ENCODE measurements at regions not wholly inside any gene's neighbourhood (a gene's known extent, or its start where the extent isn't known, plus 50 kb on each side); places are given as distances from the start of the nearest gene placed in this dataset.

DNA sequence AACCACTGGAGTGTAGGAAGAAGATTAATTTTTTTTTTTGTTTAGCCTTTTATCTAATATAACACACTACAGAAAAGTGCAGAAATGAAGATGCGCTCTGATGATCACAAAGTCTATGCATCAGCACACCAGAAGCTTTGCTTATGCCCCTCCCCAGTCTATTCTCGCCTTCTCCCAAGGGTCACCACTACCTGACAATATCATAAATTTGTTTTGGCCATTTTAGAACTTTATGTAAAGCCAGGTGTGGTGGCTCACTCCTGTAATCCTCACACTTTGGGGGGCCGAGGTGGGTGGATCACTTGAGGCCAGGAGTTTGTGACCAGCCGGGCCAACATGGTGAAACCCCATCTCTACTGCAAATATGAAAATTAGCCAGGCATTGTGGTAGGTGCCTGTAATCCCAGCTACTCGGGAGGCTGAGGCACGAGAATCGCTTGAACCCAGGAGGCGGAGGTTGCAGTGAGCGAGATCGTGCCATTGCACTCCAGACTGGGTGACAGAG, 231.3 kb downstream of the FOXD2 start:
- no peak for DNase-seq (ENCODE audit: extremely low spot score)
- TF ChIP-seq HDGF (IDR thresholded peaks at IDR 0.05; ENCODE audit: borderline replicate concordance) (no peak), ELF4 (IDR thresholded peaks at IDR 0.05) (no peak), CTBP1 (IDR thresholded peaks at IDR 0.05; ENCODE audit: borderline replicate concordance) (no peak), ZNF384 (IDR thresholded peaks at IDR 0.05) (no peak), SUZ12 (IDR thresholded peaks at IDR 0.05) (no peak), FOXA1 (IDR thresholded peaks at IDR 0.05) (no peak), FOXM1 (IDR thresholded peaks at IDR 0.05; ENCODE audit: borderline replicate concordance) (no peak), LEF1 (IDR thresholded peaks at IDR 0.05; ENCODE audit: borderline replicate concordance) (no peak), TARDBP (IDR thresholded peaks at IDR 0.05) (no peak), FOXK2 (IDR thresholded peaks at IDR 0.05) (no peak), SP1 (IDR thresholded peaks at IDR 0.05) (no peak), BHLHE40 (IDR thresholded peaks at IDR 0.05; ENCODE audit: borderline replicate concordance) (no peak), NFRKB (IDR thresholded peaks at IDR 0.05) (no peak)
- TF ChIP-seq, protein P1, sequence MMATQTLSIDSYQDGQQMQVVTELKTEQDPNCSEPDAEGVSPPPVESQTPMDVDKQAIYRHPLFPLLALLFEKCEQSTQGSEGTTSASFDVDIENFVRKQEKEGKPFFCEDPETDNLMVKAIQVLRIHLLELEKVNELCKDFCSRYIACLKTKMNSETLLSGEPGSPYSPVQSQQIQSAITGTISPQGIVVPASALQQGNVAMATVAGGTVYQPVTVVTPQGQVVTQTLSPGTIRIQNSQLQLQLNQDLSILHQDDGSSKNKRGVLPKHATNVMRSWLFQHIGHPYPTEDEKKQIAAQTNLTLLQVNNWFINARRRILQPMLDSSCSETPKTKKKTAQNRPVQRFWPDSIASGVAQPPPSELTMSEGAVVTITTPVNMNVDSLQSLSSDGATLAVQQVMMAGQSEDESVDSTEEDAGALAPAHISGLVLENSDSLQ (IDR thresholded peaks at IDR 0.05): no peak
- ChIA-PET CTCF (no interaction called here), POLR2A (no interaction called here)

DNA sequence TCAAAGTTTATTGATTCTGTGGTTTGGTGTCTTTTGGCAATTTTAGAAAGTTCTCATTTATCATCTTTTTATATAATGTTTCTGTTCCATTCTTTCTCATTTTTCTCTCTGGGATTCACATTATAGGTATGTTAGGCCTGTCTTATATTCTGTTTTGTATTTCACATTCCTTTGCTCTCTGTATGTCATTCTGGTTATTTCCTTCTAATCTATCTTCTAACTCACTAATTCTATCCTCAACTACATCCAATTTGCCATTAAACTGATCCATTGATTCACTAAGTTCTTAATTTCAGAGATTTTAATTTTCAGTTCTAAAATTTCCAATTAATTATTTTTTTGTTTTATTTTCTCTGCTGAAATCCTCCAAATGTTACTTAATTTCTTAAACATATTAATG, 234.8 kb downstream of the FOXD2 start:
- TF ChIP-seq CTBP1 (IDR thresholded peaks at IDR 0.05; ENCODE audit: borderline replicate concordance) (no peak), ARNT (IDR thresholded peaks at IDR 0.05) (no peak), SP1 (IDR thresholded peaks at IDR 0.05) (no peak), SUZ12 (IDR thresholded peaks at IDR 0.05) (no peak), L3MBTL2 (conservative IDR thresholded peaks at IDR 0.05) (no peak), FOXA1 (IDR thresholded peaks at IDR 0.05) (no peak), ELF4 (IDR thresholded peaks at IDR 0.05) (no peak), ZNF384 (IDR thresholded peaks at IDR 0.05) (no peak), FOXK2 (IDR thresholded peaks at IDR 0.05) (no peak)
- DNase-seq (ENCODE audit: extremely low spot score): no peak
- CTCF ChIA-PET: no interaction called here
- POLR2A ChIA-PET: no interaction called here

DNA sequence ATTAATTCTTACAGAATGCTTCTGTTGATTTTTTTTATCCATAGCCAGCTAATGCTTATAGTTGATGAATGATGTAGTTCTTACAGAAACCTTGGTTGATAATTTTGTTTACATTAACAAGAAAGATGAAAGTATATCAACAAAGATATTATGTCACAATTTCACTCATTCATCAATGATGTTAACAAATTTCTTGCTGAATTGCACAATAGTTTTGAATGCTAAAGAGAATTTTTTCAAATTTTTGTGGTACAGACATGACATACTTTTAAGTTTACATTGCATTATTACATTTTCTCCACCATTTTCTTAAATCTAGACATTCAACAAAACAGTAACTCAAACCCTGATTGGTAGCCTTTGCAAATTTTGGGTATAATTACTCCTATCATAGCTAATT, 236.3 kb downstream of the FOXD2 start:
- CTCF ChIA-PET: no interaction called here
- DNase-seq (ENCODE audit: extremely low spot score): no peak
- no peak for TF ChIP-seq ELF4 (IDR thresholded peaks at IDR 0.05)
- TF ChIP-seq SP1 (IDR thresholded peaks at IDR 0.05): no peak
- POLR2A ChIA-PET: no interaction called here

DNA sequence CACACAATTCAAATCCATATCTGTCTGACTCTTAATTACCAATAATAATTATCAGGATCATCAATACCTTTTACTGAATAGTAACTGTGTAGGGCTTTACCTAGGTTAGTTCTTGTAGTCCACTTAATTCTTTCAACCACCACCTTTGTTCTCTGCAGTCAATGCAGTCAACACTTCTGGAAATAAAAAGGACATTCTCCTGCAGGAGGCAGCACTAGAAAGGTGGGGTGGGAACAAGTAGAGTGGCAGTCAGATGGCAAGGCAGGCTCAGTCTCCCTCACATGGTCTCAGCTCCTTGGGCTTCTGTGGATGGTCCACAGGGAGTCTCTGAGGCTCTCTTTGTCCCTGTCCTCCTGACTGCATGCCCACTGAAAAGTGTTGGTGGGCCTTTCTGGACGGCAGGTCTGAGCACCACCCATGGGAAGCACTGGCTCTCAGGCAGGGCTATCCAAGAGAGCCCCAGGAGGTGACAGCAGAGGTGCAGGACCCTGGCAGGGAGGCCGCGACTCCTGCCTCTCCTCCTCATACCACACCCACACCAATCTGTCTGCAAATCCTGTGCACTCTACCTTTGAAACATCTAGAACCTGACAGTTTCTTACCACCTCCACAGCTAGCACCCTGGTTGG, 237.3 kb downstream of the FOXD2 start:
- ChIA-PET POLR2A (no interaction called here), CTCF (no interaction called here)
- DNase-seq (ENCODE audit: extremely low spot score): no peak
- TF ChIP-seq NFRKB (IDR thresholded peaks at IDR 0.05): no peak
- no peak for TF ChIP-seq HDGF (IDR thresholded peaks at IDR 0.05; ENCODE audit: borderline replicate concordance)
- no peak for TF ChIP-seq BHLHE40 (IDR thresholded peaks at IDR 0.05; ENCODE audit: borderline replicate concordance)
- TF ChIP-seq FOXK2 (IDR thresholded peaks at IDR 0.05): no peak
- TF ChIP-seq SP1 (IDR thresholded peaks at IDR 0.05): no peak
- TF ChIP-seq TARDBP (IDR thresholded peaks at IDR 0.05): no peak
- no peak for TF ChIP-seq ELF4 (IDR thresholded peaks at IDR 0.05)

DNA sequence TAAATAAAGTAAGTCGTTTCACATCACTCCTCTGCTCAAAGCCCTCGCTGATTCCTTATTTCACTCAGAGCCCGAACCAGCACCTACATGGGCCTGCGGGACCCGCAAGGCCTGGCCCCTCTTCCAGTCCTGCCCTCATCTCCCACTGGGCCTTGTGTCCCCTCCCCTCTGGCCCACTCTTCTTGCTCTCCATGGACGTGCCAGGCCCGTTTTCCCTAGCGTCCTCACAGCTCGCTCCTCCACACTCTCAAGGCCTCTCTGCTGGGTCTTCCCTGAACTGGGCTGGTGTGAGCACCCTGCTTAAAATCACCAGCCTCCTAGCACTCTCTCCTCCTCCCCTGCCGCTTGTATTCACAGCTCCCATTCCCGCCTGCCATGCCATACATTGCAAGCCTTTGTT, 237.9 kb downstream of the FOXD2 start:
- ChIA-PET POLR2A (no interaction called here), CTCF (no interaction called here)
- no peak for DNase-seq (ENCODE audit: extremely low spot score)
- no peak for TF ChIP-seq HDGF (IDR thresholded peaks at IDR 0.05; ENCODE audit: borderline replicate concordance)
- TF ChIP-seq BHLHE40 (IDR thresholded peaks at IDR 0.05; ENCODE audit: borderline replicate concordance): no peak
- TF ChIP-seq NFRKB (IDR thresholded peaks at IDR 0.05): no peak
- TF ChIP-seq FOXA1 (IDR thresholded peaks at IDR 0.05): no peak
- no peak for TF ChIP-seq LEF1 (IDR thresholded peaks at IDR 0.05; ENCODE audit: borderline replicate concordance)
- TF ChIP-seq L3MBTL2 (conservative IDR thresholded peaks at IDR 0.05): no peak
- no peak for TF ChIP-seq ARNT (IDR thresholded peaks at IDR 0.05)
- no peak for TF ChIP-seq TARDBP (IDR thresholded peaks at IDR 0.05)
- TF ChIP-seq, protein P1 (IDR thresholded peaks at IDR 0.05): no peak
- no peak for TF ChIP-seq ZNF384 (IDR thresholded peaks at IDR 0.05)
- TF ChIP-seq SUZ12 (IDR thresholded peaks at IDR 0.05): no peak
- TF ChIP-seq CTBP1 (IDR thresholded peaks at IDR 0.05; ENCODE audit: borderline replicate concordance): no peak
- no peak for TF ChIP-seq SP1 (IDR thresholded peaks at IDR 0.05)
- TF ChIP-seq FOXK2 (IDR thresholded peaks at IDR 0.05): no peak
- no peak for TF ChIP-seq FOXM1 (IDR thresholded peaks at IDR 0.05; ENCODE audit: borderline replicate concordance)
- no peak for TF ChIP-seq ELF4 (IDR thresholded peaks at IDR 0.05)

DNA sequence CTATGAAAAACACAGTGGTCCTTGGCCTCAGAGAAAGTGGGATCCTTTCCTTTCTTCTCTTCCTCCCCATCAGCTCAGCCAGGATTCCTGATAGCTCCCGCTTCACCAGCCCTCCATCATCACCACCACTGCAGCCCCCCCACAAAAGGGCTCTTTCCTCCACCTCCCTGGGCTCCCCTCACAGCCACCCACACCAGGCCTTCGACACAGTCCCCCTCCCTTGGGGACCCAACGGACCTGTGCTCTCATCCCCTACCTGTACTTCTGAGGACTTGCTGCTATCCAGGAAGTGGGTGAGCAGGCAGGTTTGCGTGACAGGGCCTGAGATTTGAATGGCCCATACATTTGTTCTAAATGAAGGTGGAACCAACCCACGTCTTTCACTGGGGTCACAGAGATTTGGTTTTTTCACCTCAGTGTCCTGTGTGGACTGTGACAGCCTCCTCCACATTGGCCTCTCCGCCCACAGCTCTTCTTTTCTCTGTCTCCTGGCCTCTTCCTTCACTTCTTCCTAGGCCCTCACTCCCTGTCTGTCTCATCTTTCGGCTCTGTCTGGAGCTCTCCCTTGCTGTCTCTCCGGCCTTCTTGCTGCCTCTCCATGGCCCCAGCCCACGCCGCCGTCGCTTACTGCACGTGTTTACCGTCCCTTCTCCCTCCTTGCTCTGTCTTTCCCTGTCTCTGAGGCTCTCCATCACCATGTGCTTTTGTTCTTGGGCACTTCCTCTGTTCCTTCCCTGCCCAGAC, 238.6 kb downstream of the FOXD2 start:
- CTCF ChIA-PET: interaction anchor here (0.8 to 1.0 kb wide), 2 partner anchors 9 to 34 kb away, joined by 4 read pairs; no protein-coding TSS in a partner anchor
- POLR2A ChIA-PET: interaction anchor here (1.0 to 1.2 kb wide), 2 partner anchors 10 to 14 kb away, joined by 3 read pairs; no protein-coding TSS in a partner anchor
- DNase-seq (ENCODE audit: extremely low spot score): no peak
- TF ChIP-seq ARNT (IDR thresholded peaks at IDR 0.05): no peak
- TF ChIP-seq NFRKB (IDR thresholded peaks at IDR 0.05): no peak

All from HEK293T (cell line).